Muscle of arm (tissue), 1 donor: ENCODE measurements at regions not wholly inside any gene's neighbourhood (a gene's known extent, or its start where the extent isn't known, plus 50 kb on each side); places are given as distances from the start of the nearest gene placed in this dataset.

ENCODE experiments used
- DNase-seq: peaks from one replicate; pipeline ENCODE4 v3.0.0-alpha.2; 2013

GRCh38 chr9:19511694-19512093 lies 102.9 kb downstream of the ACER2 start:
- no peak for DNase-seq

DNA sequence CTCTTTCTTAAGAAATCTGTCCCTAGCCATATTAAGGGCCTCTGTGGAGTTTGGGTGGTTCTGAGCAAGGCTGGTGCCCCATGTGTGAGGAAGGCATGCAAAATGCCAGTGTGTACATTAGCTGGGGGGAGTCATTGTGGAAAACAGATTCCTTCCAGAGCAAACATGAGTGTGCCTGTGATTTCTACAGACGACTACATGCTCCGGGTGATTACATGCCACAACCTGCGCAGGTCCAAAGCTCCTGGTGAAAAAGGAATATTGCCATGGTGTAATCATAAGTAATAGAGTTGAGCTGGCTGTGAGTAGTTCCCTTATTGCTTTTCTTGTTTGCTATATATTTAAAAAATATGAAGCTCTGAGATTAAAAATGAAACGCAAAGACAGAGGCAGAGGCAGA lies 102.1 kb downstream of the ACER2 start:
- DNase-seq: no peak
